Thymus (tissue), 11 donors: ENCODE measurements at regions not wholly inside any gene's neighbourhood (a gene's known extent, or its start where the extent isn't known, plus 50 kb on each side); places are given as distances from the start of the nearest gene placed in this dataset.

Source experiments
- DNase-seq, 9 donors: peaks; one replicate each; pipeline ENCODE4 v3.0.0-alpha.2; 2013; ENCODE audit warnings: low spot score in 9 of 9, low read depth in 6 of 9, missing footprints in 1 of 9
- H3K27ac ChIP-seq, 2 donors: one replicate each; pipeline ENCODE4 v1.5.1; 2013; ENCODE audit warnings: control low read depth in 1 of 2, low read depth in 1 of 2, low read length in 1 of 2, mild to moderate bottlenecking in 1 of 2, moderate library complexity in 1 of 2
- H3K27me3 ChIP-seq, 2 donors: one replicate each; pipeline ENCODE4 v1.5.1; 2013; ENCODE audit warnings: low read length in 1 of 2; ENCODE audit not compliant: control insufficient read depth in 2 of 2, insufficient read depth in 1 of 2
- H3K36me3 ChIP-seq, 2 donors: one replicate each; pipeline ENCODE4 v1.5.1; 2013; ENCODE audit warnings: low read length in 1 of 2, mild to moderate bottlenecking in 1 of 2, moderate library complexity in 1 of 2; ENCODE audit not compliant: control insufficient read depth in 2 of 2, insufficient read depth in 2 of 2
- H3K4me1 ChIP-seq, 2 donors: one replicate each; pipeline ENCODE4 v1.5.1; 2013; ENCODE audit warnings: low read length in 2 of 2; ENCODE audit not compliant: control insufficient read depth in 2 of 2, insufficient read depth in 2 of 2
- H3K4me3 ChIP-seq, 2 donors: one replicate each; pipeline ENCODE4 v1.5.1; 2013; ENCODE audit warnings: low read length in 2 of 2, control low read depth in 1 of 2, mild to moderate bottlenecking in 1 of 2
- H3K9me3 ChIP-seq, 2 donors: one replicate each; pipeline ENCODE4 v1.5.1; 2013; ENCODE audit warnings: low read length in 1 of 2, mild to moderate bottlenecking in 1 of 2; ENCODE audit not compliant: control insufficient read depth in 2 of 2, insufficient read depth in 1 of 2
- WGBS: extraction: QIAGEN DNeasy Blood & Tissue Kit; methylation state at CpG from one replicate; pipeline ENCODE4 v1.1.7; 2013; 5-methylcytosine and 5-hydroxymethylcytosine counted together
- donor health status: healthy.

DNA sequence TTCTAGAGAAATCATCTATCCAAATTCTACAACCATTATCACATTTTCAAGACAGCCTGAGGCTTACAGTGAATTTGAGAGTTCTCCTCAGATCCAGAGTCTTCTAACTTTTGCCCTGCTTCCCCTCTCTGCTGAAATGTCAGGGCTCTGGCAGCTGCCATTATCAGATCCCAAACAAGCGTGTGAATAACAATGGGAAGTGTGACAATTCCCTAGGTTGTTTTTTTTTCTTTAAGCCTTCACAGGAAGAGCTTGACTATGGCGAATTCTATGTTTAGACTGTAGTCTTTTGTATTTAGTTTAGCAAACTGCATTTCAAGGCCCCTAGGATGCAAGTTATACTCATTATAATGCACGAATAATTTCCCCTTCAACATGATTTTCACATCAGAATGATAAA, 61.3 kb upstream of the KDR start:
- WGBS, result 88% methylated on average over 3 of the region's 3 CpGs
- no peak overlapping the region for H3K4me3 ChIP-seq
- H3K27ac ChIP-seq, result no peak overlapping the region
- H3K9me3 ChIP-seq, result no peaks in the 10 kb centered on the region
- no peak for DNase-seq
- no peaks in the 10 kb centered on the region for H3K4me1 ChIP-seq
- H3K27me3 ChIP-seq, result no peaks in the 10 kb centered on the region
- no peaks in the 10 kb centered on the region for H3K36me3 ChIP-seq

DNA sequence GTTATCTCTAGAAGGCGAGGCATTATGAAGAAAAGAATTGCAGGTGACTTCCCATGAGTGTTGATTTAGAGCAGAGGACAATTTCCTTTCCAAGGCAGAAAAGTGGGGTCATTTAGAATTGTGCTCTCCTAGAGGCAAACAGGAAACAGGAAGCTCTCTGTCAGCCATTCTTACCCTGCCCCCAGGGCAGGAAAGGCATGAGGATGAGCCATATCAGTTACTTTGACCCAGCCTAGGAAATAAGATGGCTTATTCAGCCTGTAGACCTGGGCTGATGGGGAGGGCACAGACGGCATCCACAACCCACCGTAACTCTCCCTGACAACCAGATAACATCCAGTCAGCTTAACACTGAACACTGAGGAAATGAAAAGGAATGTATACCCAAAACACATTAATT, 88.8 kb upstream of the KDR start:
- H3K27ac ChIP-seq, result no peak overlapping the region

DNA sequence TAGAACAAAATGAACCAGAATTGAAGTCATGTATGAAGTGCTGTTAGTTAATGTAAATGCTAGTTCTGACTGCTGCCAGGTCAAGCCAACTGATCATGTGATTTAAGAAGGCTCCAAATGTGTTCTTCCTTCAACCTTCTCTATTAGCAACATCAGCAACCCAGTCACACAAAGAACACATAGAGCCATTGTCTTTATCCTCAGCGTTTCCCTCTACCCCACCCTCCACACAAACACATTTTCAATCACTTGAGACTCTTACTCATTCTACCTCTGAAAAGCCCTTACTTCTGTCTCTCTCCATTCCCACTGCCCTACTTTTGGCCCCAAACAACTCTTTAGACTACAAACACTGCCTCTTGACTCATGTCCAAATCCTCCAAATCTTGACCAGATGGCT, 89.7 kb upstream of the KDR start:
- H3K4me3 ChIP-seq, result no peak overlapping the region
- 81% methylated on average over 1 of the region's 1 CpG for whole genome bisulfite sequencing

More for the DNA sequence above, 88.8 kb upstream of the KDR start:
- Histone ChIP-seq H3K9me3 (no peaks in the 10 kb centered on the region), H3K4me3 (no peak overlapping the region), H3K27me3 (no peaks in the 10 kb centered on the region), H3K36me3 (no peaks in the 10 kb centered on the region), H3K4me1 (no peaks in the 10 kb centered on the region)
- no peak for DNase-seq
- WGBS, result 94% methylated on average over 3 of the region's 3 CpGs

DNA sequence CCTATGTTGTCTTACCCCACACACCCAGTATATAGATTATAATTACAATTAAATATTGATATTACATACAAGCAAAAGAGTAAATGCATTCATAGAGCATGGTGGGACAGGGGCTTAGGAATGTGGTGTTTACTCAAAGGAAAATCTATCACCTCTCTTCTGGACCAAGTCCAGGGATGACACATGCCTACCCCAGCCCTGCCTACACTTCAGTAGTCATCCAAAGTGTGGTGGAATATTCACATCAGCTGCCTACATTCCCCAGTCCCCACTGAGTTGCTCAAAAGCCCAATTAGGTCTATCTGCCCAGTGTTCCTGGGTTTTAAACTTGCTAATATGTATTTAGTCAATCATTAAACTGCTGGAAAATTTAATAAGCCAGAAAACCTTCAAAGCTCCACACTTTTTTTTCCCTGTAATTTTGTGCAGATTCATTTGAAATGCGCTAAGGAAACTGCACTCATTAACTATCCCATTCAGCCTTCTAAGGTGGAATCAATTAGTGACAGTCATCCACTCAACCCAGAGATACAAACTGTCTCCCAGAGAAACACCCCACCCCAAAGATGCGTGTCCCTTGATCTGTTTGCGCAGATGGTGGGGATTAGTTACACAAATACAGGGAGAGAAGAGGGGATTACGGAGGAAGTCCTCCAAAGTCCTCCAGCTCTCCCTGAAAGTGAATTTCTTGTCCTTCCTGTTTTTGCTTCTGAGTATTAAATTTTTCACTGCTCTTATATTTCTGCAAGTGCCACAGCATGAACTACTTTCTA, 91.7 kb upstream of the KDR start:
- no peaks in the 10 kb centered on the region for H3K9me3 ChIP-seq
- 81% methylated on average over 4 of the region's 4 CpGs for WGBS
- no peak overlapping the region for H3K27ac ChIP-seq
- H3K36me3 ChIP-seq, result no peaks in the 10 kb centered on the region
- H3K27me3 ChIP-seq, result no peaks in the 10 kb centered on the region
- H3K4me3 ChIP-seq, result no peak overlapping the region
- no peak for DNase-seq
- H3K4me1 ChIP-seq, result no peaks in the 10 kb centered on the region

More for the DNA sequence above, 89.7 kb upstream of the KDR start:
- H3K36me3 ChIP-seq, result no peaks in the 10 kb centered on the region
- no peak overlapping the region for H3K27ac ChIP-seq
- H3K4me1 ChIP-seq, result no peaks in the 10 kb centered on the region
- no peak for DNase-seq
- no peaks in the 10 kb centered on the region for H3K9me3 ChIP-seq
- H3K27me3 ChIP-seq, result no peaks in the 10 kb centered on the region

DNA sequence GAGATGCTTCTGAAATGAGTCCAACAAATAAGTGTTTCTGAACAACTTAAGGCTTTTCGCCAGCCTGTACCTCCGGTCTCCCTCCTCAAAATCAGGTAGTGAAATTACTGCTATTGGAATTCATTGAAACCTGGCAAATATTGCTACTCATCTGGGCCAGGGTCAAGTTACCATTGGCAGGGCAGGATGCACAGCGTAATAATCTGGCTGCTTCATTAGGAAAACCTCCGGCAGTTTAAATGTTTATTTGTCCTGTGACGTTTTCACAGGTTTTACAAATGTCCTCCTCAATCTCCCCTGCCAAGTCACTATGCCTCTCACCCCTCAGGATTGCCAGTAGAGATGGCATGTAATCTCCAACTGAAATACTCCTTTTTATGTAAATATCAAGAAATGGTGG, 92.6 kb upstream of the KDR start:
- DNase-seq, result no peak
- H3K9me3 ChIP-seq, result no peaks in the 10 kb centered on the region
- WGBS, result 93% methylated on average over 5 of the region's 5 CpGs
- no peak overlapping the region for H3K27ac ChIP-seq
- no peaks in the 10 kb centered on the region for H3K27me3 ChIP-seq
- H3K4me3 ChIP-seq, result no peak overlapping the region
- no peaks in the 10 kb centered on the region for H3K4me1 ChIP-seq
- H3K36me3 ChIP-seq, result no peaks in the 10 kb centered on the region

DNA sequence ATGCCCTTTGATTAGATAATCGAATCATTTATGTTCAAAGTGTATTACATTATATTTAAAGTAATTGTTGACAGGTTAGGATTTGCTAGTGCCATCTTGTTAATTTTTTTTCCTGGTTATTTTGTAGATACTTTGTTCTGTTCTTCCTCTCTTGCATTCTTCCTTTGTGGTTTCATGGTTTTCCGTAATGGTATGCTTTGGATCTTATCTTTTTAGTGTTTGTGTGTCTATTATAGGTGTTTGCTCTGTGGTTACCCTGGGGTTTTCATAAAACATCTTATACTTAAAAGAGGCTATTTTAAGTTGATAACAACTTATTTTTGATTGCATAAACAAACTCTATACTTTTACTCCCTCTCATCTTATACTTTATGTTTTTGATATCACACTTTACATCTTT, 108.2 kb upstream of the SRD5A3 start:
- H3K4me1 ChIP-seq, result no peaks in the 10 kb centered on the region
- H3K4me3 ChIP-seq, result no peak overlapping the region
- no peaks in the 10 kb centered on the region for H3K36me3 ChIP-seq
- H3K9me3 ChIP-seq, result no peaks in the 10 kb centered on the region
- 45% methylated on average over 2 of the region's 2 CpGs for WGBS
- DNase-seq, result no peak
- H3K27me3 ChIP-seq, result no peaks in the 10 kb centered on the region
- H3K27ac ChIP-seq, result no peak overlapping the region

DNA sequence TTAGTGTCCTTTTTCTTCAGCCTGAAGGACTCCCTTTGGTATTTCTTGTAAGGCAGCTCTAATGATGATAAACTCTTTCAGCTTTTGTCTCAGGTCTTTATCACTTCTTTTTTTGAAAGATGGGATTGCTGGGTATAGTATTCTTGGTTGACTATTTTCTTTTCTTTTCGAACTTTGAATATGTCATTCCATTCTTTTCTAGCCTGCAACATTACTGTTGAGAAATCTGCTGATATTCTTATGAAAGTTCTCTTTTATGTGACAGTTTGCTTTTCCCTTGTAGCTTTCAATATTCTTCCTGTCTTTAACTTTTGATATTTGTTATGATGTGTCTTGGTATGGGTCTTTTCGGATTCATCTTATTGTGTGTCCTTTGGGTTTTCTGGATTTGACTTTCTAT, 107.6 kb upstream of the SRD5A3 start:
- DNase-seq, result no peak
- no peaks in the 10 kb centered on the region for H3K4me1 ChIP-seq
- H3K9me3 ChIP-seq, result no peaks in the 10 kb centered on the region
- no peak overlapping the region for H3K27ac ChIP-seq
- WGBS, result 92% methylated on average over 2 of the region's 2 CpGs
- H3K27me3 ChIP-seq, result no peaks in the 10 kb centered on the region
- no peak overlapping the region for H3K4me3 ChIP-seq
- H3K36me3 ChIP-seq, result no peaks in the 10 kb centered on the region

DNA sequence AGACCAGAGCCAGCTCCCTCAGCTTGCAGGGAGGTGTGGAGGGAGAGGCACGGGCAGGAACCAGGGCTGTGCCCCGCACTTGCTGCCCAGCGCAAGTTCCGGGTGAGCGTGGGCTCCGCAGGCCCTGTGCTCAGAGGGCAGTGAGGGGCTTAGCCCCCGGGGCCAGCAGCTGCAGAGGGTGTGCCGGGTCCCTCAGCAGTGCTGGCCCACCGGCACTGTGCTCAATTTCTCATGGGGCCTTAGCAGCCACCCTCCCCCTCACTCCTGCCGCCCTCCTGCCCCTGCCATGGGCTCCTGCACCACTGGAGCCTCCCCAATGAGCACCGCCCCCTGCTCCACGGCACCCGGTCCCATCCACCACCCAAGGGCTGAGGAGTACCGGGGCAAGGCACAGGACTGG, 104.6 kb upstream of the SRD5A3 start:
- H3K4me3 ChIP-seq, result no peak overlapping the region
- DNase-seq, result no peak
- no peak overlapping the region for H3K27ac ChIP-seq
- H3K36me3 ChIP-seq, result no peaks in the 10 kb centered on the region
- 75% methylated on average over 14 of the region's 14 CpGs for WGBS
- no peaks in the 10 kb centered on the region for H3K9me3 ChIP-seq
- H3K27me3 ChIP-seq, result no peaks in the 10 kb centered on the region
- H3K4me1 ChIP-seq, result no peaks in the 10 kb centered on the region

DNA sequence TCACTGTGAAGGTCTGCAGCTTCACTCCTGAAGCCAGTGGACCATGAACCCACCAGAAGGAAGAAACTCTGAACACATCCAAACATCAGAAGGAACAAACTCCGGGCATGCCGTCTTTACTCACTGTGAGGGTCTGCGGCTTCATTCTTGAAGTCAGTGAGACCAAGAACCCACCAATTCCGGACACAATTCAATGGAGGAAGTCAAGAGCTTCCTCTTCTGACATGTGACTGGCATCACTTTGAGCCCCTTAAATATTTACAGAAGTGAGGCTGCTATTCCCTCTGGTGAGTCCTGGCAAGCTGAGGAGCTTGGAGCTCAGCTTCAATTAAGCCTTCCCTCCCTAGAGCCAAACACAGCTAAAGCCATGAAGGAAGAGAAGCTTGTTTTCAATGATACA, 103.5 kb upstream of the SRD5A3 start:
- no peak overlapping the region for H3K4me3 ChIP-seq
- WGBS, result 7% methylated on average over 4 of the region's 4 CpGs
- no peak for DNase-seq
- H3K27ac ChIP-seq, result no peak overlapping the region
- H3K4me1 ChIP-seq, result no peaks in the 10 kb centered on the region
- no peaks in the 10 kb centered on the region for H3K9me3 ChIP-seq
- no peaks in the 10 kb centered on the region for H3K36me3 ChIP-seq
- no peaks in the 10 kb centered on the region for H3K27me3 ChIP-seq
